ENCODE measurements at regions not wholly inside any gene's neighbourhood (a gene's known extent, or its start where the extent isn't known, plus 50 kb on each side); places are given as distances from the start of the nearest gene placed in this dataset.

DNA sequence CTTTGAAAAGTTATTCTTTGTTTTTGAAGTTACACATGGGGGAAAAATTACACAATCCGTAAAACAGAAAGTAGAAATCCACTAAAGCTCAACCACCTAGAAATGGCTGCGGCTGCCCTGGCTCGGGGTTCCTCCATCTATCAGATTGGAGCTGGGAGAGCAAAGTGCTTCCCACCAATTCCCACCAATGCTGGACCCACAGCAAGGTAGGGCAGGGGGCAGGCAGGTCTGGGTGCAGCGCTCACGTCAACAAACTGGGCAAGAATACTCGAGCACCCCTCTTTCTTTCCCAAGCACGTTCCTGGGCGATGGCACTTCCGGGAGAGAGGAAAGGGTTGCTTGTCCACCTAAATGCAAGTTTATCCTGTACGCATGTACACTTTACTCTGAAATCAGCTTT is 217.6 kb downstream of the NDUFA10 start:
- TF ChIP-seq, protein P1, sequence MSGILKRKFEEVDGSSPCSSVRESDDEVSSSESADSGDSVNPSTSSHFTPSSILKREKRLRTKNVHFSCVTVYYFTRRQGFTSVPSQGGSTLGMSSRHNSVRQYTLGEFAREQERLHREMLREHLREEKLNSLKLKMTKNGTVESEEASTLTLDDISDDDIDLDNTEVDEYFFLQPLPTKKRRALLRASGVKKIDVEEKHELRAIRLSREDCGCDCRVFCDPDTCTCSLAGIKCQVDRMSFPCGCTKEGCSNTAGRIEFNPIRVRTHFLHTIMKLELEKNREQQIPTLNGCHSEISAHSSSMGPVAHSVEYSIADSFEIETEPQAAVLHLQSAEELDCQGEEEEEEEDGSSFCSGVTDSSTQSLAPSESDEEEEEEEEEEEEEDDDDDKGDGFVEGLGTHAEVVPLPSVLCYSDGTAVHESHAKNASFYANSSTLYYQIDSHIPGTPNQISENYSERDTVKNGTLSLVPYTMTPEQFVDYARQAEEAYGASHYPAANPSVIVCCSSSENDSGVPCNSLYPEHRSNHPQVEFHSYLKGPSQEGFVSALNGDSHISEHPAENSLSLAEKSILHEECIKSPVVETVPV (CRISPR knock-in tag; IDR thresholded peaks at IDR 0.05) = no peak
- no peak for TF ChIP-seq TCF4 (CRISPR knock-in tag; IDR thresholded peaks at IDR 0.05; ENCODE audit: borderline replicate concordance)
- TF ChIP-seq ARNTL (CRISPR knock-in tag; IDR thresholded peaks at IDR 0.05; ENCODE audit: borderline replicate concordance, low read depth) = no peak
- no peak for TF ChIP-seq CSDC2 (CRISPR knock-in tag; IDR thresholded peaks at IDR 0.05)
- TF ChIP-seq, protein P2, sequence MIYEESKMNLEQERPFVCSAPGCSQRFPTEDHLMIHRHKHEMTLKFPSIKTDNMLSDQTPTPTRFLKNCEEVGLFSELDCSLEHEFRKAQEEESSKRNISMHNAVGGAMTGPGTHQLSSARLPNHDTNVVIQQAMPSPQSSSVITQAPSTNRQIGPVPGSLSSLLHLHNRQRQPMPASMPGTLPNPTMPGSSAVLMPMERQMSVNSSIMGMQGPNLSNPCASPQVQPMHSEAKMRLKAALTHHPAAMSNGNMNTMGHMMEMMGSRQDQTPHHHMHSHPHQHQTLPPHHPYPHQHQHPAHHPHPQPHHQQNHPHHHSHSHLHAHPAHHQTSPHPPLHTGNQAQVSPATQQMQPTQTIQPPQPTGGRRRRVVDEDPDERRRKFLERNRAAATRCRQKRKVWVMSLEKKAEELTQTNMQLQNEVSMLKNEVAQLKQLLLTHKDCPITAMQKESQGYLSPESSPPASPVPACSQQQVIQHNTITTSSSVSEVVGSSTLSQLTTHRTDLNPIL (CRISPR knock-in tag; IDR thresholded peaks at IDR 0.05; ENCODE audit: low read depth) = no peak
- TF ChIP-seq ZFP30 (CRISPR knock-in tag; IDR thresholded peaks at IDR 0.05) = no peak
- TF ChIP-seq, protein P3, sequence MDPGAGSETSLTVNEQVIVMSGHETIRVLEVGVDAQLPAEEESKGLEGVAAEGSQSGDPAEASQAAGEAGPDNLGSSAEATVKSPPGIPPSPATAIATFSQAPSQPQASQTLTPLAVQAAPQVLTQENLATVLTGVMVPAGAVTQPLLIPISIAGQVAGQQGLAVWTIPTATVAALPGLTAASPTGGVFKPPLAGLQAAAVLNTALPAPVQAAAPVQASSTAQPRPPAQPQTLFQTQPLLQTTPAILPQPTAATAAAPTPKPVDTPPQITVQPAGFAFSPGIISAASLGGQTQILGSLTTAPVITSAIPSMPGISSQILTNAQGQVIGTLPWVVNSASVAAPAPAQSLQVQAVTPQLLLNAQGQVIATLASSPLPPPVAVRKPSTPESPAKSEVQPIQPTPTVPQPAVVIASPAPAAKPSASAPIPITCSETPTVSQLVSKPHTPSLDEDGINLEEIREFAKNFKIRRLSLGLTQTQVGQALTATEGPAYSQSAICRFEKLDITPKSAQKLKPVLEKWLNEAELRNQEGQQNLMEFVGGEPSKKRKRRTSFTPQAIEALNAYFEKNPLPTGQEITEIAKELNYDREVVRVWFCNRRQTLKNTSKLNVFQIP (CRISPR knock-in tag; IDR thresholded peaks at IDR 0.05; ENCODE audit: borderline replicate concordance, low read depth) = no peak
- TF ChIP-seq SNAI2 (CRISPR knock-in tag; IDR thresholded peaks at IDR 0.05) = no peak
- no peak for TF ChIP-seq PPARA (CRISPR knock-in tag; IDR thresholded peaks at IDR 0.05; ENCODE audit: borderline replicate concordance)
- no peak for TF ChIP-seq PATZ1 (CRISPR knock-in tag; IDR thresholded peaks at IDR 0.05; ENCODE audit: borderline replicate concordance)
- TF ChIP-seq ZC3H10 (CRISPR knock-in tag; IDR thresholded peaks at IDR 0.05) = no peak
- no peak for TF ChIP-seq ZFP3 (CRISPR knock-in tag; IDR thresholded peaks at IDR 0.05)
- no peak for TF ChIP-seq RARB (CRISPR knock-in tag; IDR thresholded peaks at IDR 0.05)
